MM.1S (cell line): ENCODE measurements at regions not wholly inside any gene's neighbourhood (a gene's known extent, or its start where the extent isn't known, plus 50 kb on each side); places are given as distances from the start of the nearest gene placed in this dataset.

ENCODE experiments used
- CTCF ChIP-seq: fragments of 300-600 bp; sonication (generic); IDR thresholded peaks from 2 replicates; pipeline ENCODE4 v1.5.1; 2016; ENCODE audit warnings: antibody characterized with exemption, low read length, mixed read lengths
- EZH2 ChIP-seq: fragments of 300-600 bp; sonication (generic); optimal IDR thresholded peaks from 2 replicates; pipeline ENCODE3; 2017; ENCODE audit warnings: low read depth, mild to moderate bottlenecking, antibody characterized with exemption, low read length, mixed read lengths
- EZH2phosphoT487 ChIP-seq: fragments of 300-600 bp; sonication (generic); IDR thresholded peaks from 2 replicates; pipeline ENCODE4 v1.6.1; 2018; ENCODE audit warnings: antibody characterized with exemption, low read length

DNA sequence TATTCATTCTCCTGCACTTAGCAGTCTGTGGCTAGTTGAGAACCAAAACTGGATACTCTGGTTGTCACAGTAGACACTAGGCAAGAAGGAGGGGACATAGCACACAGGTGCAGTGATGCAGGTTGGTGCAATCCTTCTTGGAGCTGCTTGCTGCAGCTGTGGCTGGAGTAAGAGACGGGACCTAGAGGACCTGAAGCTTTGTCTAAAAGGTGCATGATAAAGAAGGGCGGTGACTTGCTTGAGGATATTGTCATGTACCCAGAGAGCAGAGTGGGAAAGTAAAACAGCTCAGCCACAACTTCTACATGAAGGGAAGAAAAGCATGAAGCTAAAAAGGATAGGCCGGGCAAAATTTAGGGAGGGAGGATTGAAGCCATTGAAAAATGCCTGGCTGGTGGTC lies 304.1 kb upstream of the KIRREL3 start:
- no peak for TF ChIP-seq CTCF
- TF ChIP-seq EZH2, result no peak
- no peak for TF ChIP-seq EZH2phosphoT487
